Stimulated activated memory B cell treated with anti-CD40 and anti-IgM and Interleukin-4, amounts not matched to agents 10 μg/mL and 1 μg/mL and 100 μg/mL, for 72 hours (primary cell): ENCODE measurements at regions not wholly inside any gene's neighbourhood (a gene's known extent, or its start where the extent isn't known, plus 50 kb on each side); places are given as distances from the start of the nearest gene placed in this dataset.

Experiments used
- ATAC-seq: fragments of 150-1000 bp; cut with Tn5 transposase; 2 replicates; pipeline ENCODE4 v1.10.0; 2021
- H3K27ac Mint-ChIP-seq: one replicate; pipeline ENCODE4 v1.8.0; 2022; ENCODE audit warnings: mild to moderate bottlenecking, mixed read lengths
- H3K27me3 Mint-ChIP-seq: one replicate; pipeline ENCODE4 v1.8.0; 2022; ENCODE audit warnings: mixed read lengths
- H3K36me3 Mint-ChIP-seq: one replicate; pipeline ENCODE4 v1.8.0; 2022; ENCODE audit warnings: mixed read lengths
- H3K4me1 Mint-ChIP-seq: one replicate; pipeline ENCODE4 v1.8.0; 2022; ENCODE audit warnings: mixed read lengths
- H3K4me3 Mint-ChIP-seq: one replicate; pipeline ENCODE4 v1.8.0; 2022; ENCODE audit warnings: mild to moderate bottlenecking, moderate library complexity, mixed read lengths
- H3K9me3 Mint-ChIP-seq: one replicate; pipeline ENCODE4 v1.8.0; 2022; ENCODE audit warnings: mixed read lengths

DNA sequence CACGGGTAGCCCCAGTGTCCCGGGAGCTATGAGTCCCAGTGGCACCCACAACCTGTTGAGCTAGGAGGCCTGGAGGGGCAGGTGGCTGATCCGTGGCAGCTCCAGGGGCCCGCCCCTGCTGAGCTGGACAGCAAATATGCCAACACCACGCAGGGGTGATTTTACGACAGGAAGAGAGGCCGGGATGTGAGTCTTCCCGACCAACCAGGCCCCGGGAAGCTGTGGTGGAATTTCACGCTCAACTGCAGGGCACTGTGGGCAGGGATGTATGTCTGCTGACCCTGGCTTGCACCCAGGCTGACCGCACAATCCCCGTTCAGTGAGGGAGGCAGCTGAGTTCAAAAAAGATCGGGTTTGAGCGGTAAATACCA lies 183.9 kb downstream of the ERMARD start:
- Mint-ChIP-seq H3K36me3 (no peaks in the 10 kb centered on the region), H3K9me3 (no peaks in the 10 kb centered on the region), H3K27me3 (peaks cover 49% of the 10 kb centered on the region), H3K4me1 (no peaks in the 10 kb centered on the region), H3K27ac (no peak overlapping the region), H3K4me3 (no peak overlapping the region)
- ATAC-seq: no peak

DNA sequence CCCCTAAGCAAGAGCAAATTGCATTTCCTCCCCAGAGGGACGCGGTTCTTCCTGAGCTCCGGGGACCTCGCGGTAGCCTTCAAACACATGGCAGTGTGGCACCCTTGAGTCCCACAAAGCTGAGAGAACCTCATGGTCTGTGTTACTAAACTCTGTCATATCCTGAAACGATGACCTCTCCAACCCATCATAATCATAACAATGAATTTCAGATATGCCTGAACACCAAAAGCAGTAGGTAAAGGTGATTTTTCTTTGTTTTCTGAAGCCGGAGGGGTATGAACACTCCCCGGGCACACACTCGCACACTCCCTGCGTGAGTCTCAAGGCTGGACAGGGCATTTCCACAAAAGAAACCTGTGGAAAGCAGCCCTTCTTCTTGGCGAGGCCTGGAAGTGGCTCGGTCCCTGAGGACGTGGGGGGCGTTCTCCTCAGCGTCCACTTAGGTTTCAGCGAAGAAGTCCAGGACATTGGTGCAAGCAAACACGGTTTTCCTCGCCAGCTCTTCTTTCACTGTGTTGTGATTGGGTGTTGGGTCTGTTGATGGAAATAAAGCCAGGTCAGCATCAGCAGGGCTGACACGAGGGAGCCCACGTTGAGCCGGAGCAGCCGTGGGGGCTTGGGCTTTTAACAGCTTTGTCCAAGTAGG lies 183.4 kb downstream of the ERMARD start:
- no peak for ATAC-seq
- Mint-ChIP-seq H3K9me3 (no peaks in the 10 kb centered on the region), H3K36me3 (no peaks in the 10 kb centered on the region), H3K4me1 (no peaks in the 10 kb centered on the region), H3K27me3 (peaks cover 49% of the 10 kb centered on the region), H3K27ac (no peak overlapping the region), H3K4me3 (no peak overlapping the region)

GRCh38 chr6:169933839-169934698 lies 182.6 kb downstream of the ERMARD start:
- H3K27me3 Mint-ChIP-seq: peaks cover 49% of the 10 kb centered on the region
- no peak overlapping the region for H3K4me3 Mint-ChIP-seq
- peaks cover 7% of the 10 kb centered on the region for H3K9me3 Mint-ChIP-seq
- ATAC-seq: no peak
- no peaks in the 10 kb centered on the region for H3K4me1 Mint-ChIP-seq
- no peaks in the 10 kb centered on the region for H3K36me3 Mint-ChIP-seq
- no peak overlapping the region for H3K27ac Mint-ChIP-seq

DNA sequence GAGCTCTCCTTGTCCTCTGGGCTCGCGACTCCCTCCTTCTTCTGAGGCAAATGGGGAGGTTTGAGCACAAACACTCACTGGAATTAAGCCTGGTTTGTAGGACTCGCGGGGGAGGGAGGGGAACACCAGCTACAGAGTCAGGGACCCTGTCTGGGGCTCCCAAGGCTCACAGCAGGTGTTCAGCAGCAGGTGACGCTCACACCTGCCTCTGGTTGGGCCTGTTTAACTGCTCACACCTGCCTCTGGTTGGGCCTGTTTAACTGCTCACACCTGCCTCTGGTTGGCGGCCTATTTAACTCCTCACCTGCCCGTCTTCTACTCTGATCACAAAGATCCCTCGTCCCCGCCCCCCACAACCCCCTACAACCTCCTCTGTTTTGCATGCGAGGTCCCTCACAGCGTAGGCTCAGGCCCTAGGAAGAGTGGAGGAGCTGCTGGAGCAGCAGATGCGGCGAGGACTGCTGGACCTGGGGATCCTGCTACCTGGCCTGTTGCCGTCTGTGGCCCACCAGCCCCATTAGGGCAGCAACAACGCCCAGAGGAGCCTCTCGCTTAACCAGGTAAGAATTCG lies 181.9 kb downstream of the ERMARD start:
- Mint-ChIP-seq H3K36me3 (no peaks in the 10 kb centered on the region), H3K27me3 (peaks cover 48% of the 10 kb centered on the region), H3K27ac (no peak overlapping the region), H3K4me3 (no peak overlapping the region), H3K4me1 (no peaks in the 10 kb centered on the region), H3K9me3 (peaks cover 11% of the 10 kb centered on the region)
- no peak for ATAC-seq

DNA sequence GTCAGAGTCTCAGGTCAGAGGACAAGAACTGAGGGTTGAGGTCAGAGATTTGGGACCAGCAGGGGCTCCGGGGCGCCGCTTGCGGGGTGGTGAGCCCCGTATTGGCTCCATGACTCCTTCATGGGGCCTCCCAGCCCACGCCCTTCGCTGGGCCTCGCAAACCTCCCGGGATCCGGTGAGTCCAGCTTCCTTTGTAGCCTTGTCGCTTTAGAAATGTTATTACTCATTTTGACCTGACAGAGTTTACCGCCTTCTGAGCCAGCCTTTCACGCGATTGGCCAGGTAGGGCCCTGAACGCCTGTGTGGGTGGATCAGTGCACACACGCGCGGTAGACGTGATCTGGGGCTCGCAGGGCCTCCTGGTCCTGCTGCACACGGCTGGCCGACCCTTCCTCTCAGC lies 181.1 kb downstream of the ERMARD start:
- ATAC-seq: no peak
- Mint-ChIP-seq H3K9me3 (peaks cover 11% of the 10 kb centered on the region), H3K27me3 (peaks cover 40% of the 10 kb centered on the region), H3K4me3 (no peak overlapping the region), H3K36me3 (no peaks in the 10 kb centered on the region), H3K27ac (no peak overlapping the region), H3K4me1 (no peaks in the 10 kb centered on the region)

DNA sequence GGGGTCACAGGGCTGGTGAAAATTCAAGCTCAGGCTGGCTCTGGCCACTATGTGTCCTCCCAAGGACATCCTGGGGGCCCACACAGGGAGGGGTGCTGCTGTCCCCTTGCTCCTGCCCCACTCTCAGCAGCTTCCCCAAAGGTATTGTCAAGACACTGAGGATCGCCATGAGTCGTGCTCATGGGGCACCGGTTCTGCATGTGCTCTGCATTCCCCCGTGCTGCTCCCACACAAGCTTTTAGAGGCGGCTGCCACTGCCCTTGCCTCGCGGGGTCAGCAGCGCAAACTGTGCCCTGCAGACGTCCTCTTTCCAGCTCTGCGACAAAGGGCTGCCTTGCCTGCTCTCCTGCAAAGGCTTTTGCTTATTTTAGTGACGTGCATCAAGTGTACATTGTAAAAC lies 179.8 kb downstream of the ERMARD start:
- Mint-ChIP-seq H3K27me3 (peaks cover 31% of the 10 kb centered on the region), H3K4me1 (no peaks in the 10 kb centered on the region), H3K27ac (no peak overlapping the region), H3K9me3 (peaks cover 11% of the 10 kb centered on the region), H3K36me3 (no peaks in the 10 kb centered on the region), H3K4me3 (no peak overlapping the region)
- ATAC-seq: no peak

- H3K4me1 Mint-ChIP-seq: no peaks in the 10 kb centered on the region
- peak; percentile 13 for ATAC-seq
- peaks cover 11% of the 10 kb centered on the region for H3K9me3 Mint-ChIP-seq
- no peak overlapping the region for H3K27ac Mint-ChIP-seq
- H3K36me3 Mint-ChIP-seq: no peaks in the 10 kb centered on the region
- no peak overlapping the region for H3K4me3 Mint-ChIP-seq
- peaks cover 31% of the 10 kb centered on the region for H3K27me3 Mint-ChIP-seq
Measured at GRCh38 chr6:169930799-169931198, 179.4 kb downstream of the ERMARD start.

DNA sequence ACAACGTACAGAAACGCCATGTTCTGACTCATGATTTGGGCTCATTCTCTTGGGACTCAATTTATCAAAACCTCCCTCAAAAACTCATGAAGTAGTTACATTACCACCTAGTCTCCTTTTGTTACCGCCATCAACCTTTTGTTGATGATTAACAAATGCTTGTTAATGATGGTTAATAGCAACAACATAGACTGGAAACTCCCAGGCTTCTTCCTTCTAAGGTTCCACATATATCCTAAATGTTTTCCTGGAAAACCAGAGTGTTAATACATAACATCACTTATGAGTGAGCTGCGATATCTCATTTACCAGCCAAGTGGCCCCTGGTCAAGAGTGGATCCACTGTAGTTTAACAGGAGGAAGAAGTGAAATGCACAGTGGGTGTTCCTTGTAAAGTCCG lies 176.3 kb downstream of the ERMARD start:
- no peak overlapping the region for H3K27ac Mint-ChIP-seq
- H3K4me3 Mint-ChIP-seq: no peak overlapping the region
- no peak for ATAC-seq
- H3K9me3 Mint-ChIP-seq: peaks cover 11% of the 10 kb centered on the region
- no peaks in the 10 kb centered on the region for H3K36me3 Mint-ChIP-seq
- H3K4me1 Mint-ChIP-seq: no peaks in the 10 kb centered on the region
- peaks cover 26% of the 10 kb centered on the region for H3K27me3 Mint-ChIP-seq

GRCh38 chr6:169926617-169927417 lies 175.4 kb downstream of the ERMARD start:
- Mint-ChIP-seq H3K36me3 (no peaks in the 10 kb centered on the region), H3K4me3 (no peak overlapping the region), H3K4me1 (no peaks in the 10 kb centered on the region), H3K27ac (no peak overlapping the region), H3K27me3 (peaks cover 26% of the 10 kb centered on the region), H3K9me3 (peaks cover 11% of the 10 kb centered on the region)
- no peak for ATAC-seq

- Mint-ChIP-seq H3K27me3 (peaks cover 14% of the 10 kb centered on the region), H3K36me3 (no peaks in the 10 kb centered on the region), H3K4me1 (no peaks in the 10 kb centered on the region), H3K4me3 (no peak overlapping the region), H3K27ac (no peak overlapping the region), H3K9me3 (peaks cover under 1% of the 10 kb centered on the region)
- ATAC-seq: no peak
Measured at GRCh38 chr6:169923468-169924464, 172.3 kb downstream of the ERMARD start.

DNA sequence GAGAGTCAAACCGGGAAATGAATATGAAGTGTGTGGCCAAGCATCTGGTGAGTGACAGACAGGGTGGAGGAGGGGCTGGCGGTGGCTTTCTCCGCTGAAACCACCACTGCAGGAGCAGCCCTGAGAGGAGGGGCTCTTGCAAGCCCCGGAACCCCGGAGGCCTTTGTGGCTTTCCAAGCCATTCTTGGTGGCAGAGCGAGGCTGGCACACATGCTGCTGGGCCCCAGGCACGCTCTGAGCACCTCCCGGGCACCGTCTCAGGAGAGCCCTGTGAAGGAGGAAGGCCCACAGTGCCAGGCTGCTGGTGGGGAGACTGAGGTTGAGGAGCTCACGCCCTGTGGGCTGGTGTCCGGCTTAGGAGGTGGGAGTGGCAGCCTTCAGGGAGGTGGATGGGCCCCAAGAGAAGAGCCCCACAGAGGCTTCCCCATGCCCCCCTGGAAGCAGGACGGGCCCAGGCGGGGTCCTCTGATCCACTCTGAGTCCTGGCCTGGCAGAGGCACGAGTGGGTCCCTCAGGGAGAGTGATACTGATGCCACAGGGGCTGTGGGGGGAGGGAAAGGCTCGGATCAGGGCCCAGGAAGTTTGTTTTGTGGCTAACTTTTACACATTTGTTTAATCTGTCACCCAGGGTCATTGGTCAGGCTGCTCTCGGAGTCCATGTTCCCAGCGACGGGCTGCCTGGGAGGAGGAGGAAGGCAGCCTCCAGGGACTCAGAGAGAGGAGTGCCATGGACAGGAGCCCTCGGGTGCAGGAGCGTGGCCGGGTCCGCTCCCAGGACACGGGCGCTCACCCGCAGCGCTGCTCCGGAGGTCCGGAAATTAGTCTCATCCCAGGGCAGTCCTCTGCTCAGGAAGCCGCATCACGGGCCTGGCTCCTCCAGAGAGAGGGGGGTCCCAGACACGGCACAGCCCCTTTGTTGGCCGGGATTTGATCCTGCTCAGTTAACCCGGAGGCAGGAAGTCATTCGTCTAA lies 170.7 kb downstream of the ERMARD start:
- Mint-ChIP-seq H3K4me3 (no peak overlapping the region), H3K36me3 (no peaks in the 10 kb centered on the region), H3K9me3 (no peaks in the 10 kb centered on the region), H3K27ac (no peak overlapping the region), H3K4me1 (no peaks in the 10 kb centered on the region), H3K27me3 (peaks cover 18% of the 10 kb centered on the region)
- peak; percentile 54 for ATAC-seq

- Mint-ChIP-seq H3K27ac (no peak overlapping the region), H3K36me3 (no peaks in the 10 kb centered on the region), H3K4me3 (no peak overlapping the region), H3K4me1 (no peaks in the 10 kb centered on the region), H3K9me3 (no peaks in the 10 kb centered on the region), H3K27me3 (peaks cover 21% of the 10 kb centered on the region)
- no peak for ATAC-seq
Measured at GRCh38 chr6:169921217-169921616, 169.8 kb downstream of the ERMARD start.

- no peak overlapping the region for H3K4me3 Mint-ChIP-seq
- no peaks in the 10 kb centered on the region for H3K4me1 Mint-ChIP-seq
- H3K27me3 Mint-ChIP-seq: peaks cover 19% of the 10 kb centered on the region
- no peaks in the 10 kb centered on the region for H3K9me3 Mint-ChIP-seq
- ATAC-seq: no peak
- H3K27ac Mint-ChIP-seq: no peak overlapping the region
- no peaks in the 10 kb centered on the region for H3K36me3 Mint-ChIP-seq
Measured at GRCh38 chr6:169920359-169921020, 169.1 kb downstream of the ERMARD start.
